ENCODE measurements at regions not wholly inside any gene's neighbourhood (a gene's known extent, or its start where the extent isn't known, plus 50 kb on each side); places are given as distances from the start of the nearest gene placed in this dataset.

DNA sequence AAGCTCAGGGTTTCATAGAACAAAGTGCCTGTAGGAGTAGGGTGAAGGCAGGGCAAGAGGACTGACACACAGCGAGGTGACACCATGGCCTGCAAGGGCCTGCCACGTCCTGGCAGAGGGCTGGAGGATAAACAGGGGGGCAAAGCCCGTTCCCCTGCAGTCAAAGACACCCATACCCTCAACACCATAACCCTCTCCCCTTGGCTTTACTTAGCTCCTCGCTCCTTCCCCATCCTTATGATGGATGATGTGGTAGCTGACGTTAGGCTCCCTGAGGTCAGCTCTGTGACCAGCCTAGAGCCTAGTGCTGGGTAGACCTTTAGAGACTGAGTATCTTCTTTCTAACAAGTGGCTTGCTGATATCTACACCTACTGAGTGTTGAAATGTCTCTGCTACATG is 683.3 kb upstream of the HS6ST1 start:
- TF ChIP-seq EP300 (IDR thresholded peaks at IDR 0.05): no peak
- no peak overlapping the region for H3K27ac ChIP-seq
- H3K4me3 ChIP-seq: no peak overlapping the region
- WGBS, 3 donors: 73 to 89% (median 82%) methylated on average over 5 of the region's 5 CpGs
- H3K4me1 ChIP-seq (ENCODE audit: insufficient read depth): no peaks in the 10 kb centered on the region
- no peaks in the 10 kb centered on the region for H3K36me3 ChIP-seq
- no peaks in the 10 kb centered on the region for H3K27me3 ChIP-seq
- no peak for DNase-seq
- H3K9me3 ChIP-seq: no peaks in the 10 kb centered on the region
- intact Hi-C loops (cut with DNase I): no loop called here

DNA sequence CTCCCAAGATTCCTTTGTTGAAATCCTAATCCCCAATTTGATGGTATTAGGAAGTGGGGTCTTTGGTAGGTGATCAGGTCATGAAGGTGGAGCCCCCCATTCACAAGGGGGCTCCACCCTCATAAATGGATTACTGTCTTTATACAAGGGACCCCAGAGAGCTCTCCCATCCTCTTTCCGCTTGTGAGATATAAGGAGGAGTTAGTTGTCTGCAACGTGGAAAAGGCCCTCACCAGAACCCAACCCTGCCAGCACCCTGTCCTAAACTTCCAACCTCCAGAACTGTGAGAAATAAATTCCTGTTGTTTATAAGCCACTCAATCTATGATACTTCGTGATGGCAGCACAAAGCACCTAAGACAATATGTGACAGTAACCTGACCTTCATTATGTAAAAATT is 684.1 kb upstream of the HS6ST1 start:
- Histone ChIP-seq H3K4me1 (ENCODE audit: insufficient read depth) (no peaks in the 10 kb centered on the region), H3K36me3 (no peaks in the 10 kb centered on the region), H3K27me3 (no peaks in the 10 kb centered on the region), H3K27ac (no peak overlapping the region), H3K4me3 (no peak overlapping the region), H3K9me3 (no peaks in the 10 kb centered on the region)
- 87 to 92% (median 89%) methylated on average over 3 of the region's 3 CpGs for WGBS, 3 donors
- intact Hi-C loops (cut with DNase I): no loop called here
- TF ChIP-seq, protein P1, sequence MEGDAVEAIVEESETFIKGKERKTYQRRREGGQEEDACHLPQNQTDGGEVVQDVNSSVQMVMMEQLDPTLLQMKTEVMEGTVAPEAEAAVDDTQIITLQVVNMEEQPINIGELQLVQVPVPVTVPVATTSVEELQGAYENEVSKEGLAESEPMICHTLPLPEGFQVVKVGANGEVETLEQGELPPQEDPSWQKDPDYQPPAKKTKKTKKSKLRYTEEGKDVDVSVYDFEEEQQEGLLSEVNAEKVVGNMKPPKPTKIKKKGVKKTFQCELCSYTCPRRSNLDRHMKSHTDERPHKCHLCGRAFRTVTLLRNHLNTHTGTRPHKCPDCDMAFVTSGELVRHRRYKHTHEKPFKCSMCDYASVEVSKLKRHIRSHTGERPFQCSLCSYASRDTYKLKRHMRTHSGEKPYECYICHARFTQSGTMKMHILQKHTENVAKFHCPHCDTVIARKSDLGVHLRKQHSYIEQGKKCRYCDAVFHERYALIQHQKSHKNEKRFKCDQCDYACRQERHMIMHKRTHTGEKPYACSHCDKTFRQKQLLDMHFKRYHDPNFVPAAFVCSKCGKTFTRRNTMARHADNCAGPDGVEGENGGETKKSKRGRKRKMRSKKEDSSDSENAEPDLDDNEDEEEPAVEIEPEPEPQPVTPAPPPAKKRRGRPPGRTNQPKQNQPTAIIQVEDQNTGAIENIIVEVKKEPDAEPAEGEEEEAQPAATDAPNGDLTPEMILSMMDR (IDR thresholded peaks at IDR 0.05): no peak
- TF ChIP-seq EP300 (IDR thresholded peaks at IDR 0.05) (no peak), POLR2A (IDR thresholded peaks at IDR 0.05) (no peak)
- no peak for DNase-seq

DNA sequence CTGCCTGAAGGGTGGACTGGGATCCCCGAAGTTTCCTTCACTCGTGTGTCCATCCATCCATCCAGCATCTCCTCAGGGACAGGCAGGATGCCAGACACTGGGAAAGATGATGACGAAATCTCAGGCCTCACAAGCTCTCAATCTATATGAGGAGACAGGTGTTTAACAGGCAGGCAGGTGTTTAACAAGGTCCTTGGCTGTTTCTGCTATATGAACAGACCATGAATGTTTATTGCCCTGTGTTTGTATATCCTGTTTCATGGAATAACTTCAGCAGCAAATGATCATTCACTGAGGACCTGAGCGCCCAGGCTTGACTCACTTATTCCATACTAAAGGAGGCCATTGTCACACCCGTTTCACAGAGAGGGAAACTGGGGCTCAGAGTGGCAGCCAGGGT is 685.8 kb upstream of the HS6ST1 start:
- H3K4me3 ChIP-seq: no peak overlapping the region
- H3K27ac ChIP-seq: no peak overlapping the region
- DNase-seq: no peak
- H3K4me1 ChIP-seq (ENCODE audit: insufficient read depth): no peaks in the 10 kb centered on the region
- no peaks in the 10 kb centered on the region for H3K9me3 ChIP-seq
- TF ChIP-seq POLR2A (IDR thresholded peaks at IDR 0.05) (no peak), EP300 (IDR thresholded peaks at IDR 0.05) (no peak)
- TF ChIP-seq, protein P1 (IDR thresholded peaks at IDR 0.05): no peak
- intact Hi-C loops (cut with DNase I): no loop called here
- no peaks in the 10 kb centered on the region for H3K36me3 ChIP-seq
- no peaks in the 10 kb centered on the region for H3K27me3 ChIP-seq
- 62 to 80% (median 66%) methylated on average over 5 of the region's 5 CpGs for WGBS, 3 donors

DNA sequence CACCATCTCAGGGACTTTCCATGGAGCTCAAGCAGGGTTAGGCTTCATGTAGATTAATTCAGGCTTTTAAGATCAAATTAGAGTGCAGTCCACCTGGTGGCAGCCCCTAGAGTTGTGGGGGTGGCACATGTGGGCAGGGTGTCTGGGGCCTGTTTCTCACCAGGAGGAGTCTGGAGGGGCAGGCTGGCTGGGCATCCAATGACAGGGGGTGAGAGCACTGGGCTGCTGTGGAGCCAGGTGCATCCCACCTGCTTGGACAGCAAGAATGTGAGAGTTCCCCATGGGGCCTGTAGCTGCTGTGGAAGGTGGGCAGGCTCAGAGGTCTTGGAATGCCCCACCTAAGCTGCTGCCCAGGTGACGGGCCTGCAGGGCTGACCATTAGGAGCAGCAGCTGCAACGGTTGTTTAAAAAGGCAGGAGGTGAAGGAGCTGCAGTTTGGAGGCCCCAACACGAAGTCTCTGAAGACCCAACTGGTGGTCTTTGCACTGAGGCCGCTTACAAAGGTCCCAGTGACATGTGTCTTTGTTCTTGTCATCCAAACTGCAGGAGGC is 686.3 kb upstream of the HS6ST1 start:
- Histone ChIP-seq H3K4me1 (ENCODE audit: insufficient read depth) (no peaks in the 10 kb centered on the region), H3K27ac (no peak overlapping the region), H3K9me3 (no peaks in the 10 kb centered on the region), H3K4me3 (no peak overlapping the region), H3K27me3 (no peaks in the 10 kb centered on the region), H3K36me3 (no peaks in the 10 kb centered on the region)
- intact Hi-C loops (cut with DNase I): no loop called here
- TF ChIP-seq EP300 (IDR thresholded peaks at IDR 0.05): no peak
- TF ChIP-seq, protein P1 (IDR thresholded peaks at IDR 0.05): no peak
- TF ChIP-seq POLR2A (IDR thresholded peaks at IDR 0.05): no peak
- 86 to 97% (median 94%) methylated on average over 4 of the region's 4 CpGs for WGBS, 3 donors
- DNase-seq: no peak

DNA sequence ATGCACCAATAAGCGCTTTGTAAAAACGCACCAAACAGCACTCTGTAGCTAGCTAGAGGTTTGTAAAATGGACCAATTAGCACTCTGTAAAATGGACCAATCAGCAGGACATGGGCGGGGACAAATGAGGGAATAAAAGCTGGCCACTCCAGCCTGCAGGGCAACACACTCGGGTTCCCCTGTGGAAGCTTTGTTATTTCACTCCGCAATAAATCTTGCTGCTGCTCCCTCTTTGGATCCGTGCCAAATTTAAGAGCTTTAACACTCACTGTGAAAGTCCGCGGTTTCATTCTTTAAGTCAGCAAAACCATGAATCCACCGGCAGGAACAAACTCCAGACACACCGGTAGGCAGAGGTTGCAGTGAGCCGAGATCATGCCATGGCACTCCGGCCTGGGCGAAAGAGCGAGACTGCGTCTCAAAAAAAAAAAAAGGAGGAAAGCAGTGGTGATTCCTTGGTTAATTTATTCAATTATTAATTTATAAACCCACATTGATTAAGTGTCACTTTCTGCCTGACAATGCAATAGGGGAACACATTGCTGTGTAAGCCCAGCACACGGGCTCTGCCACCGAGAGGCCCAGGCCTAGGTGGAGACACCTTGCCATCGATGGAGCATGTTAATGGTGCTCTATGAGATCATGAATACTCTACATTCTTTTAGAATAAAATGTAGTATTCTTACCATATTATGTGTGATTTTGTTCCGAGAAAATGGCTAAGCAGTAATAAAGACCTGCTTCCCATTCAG is 687.6 kb upstream of the HS6ST1 start:
- intact Hi-C loops (cut with DNase I): no loop called here
- WGBS, 3 donors: 55 to 62% (median 60%) methylated on average over 19 of the region's 19 CpGs
- no peaks in the 10 kb centered on the region for H3K4me1 ChIP-seq (ENCODE audit: insufficient read depth)

More for the DNA sequence above, 687.6 kb upstream of the HS6ST1 start:
- H3K4me3 ChIP-seq: no peak overlapping the region
- H3K27me3 ChIP-seq: no peaks in the 10 kb centered on the region
- no peaks in the 10 kb centered on the region for H3K9me3 ChIP-seq
- H3K27ac ChIP-seq: no peak overlapping the region
- DNase-seq: no peak
- TF ChIP-seq POLR2A (IDR thresholded peaks at IDR 0.05) (no peak), EP300 (IDR thresholded peaks at IDR 0.05) (no peak)
- TF ChIP-seq, protein P1 (IDR thresholded peaks at IDR 0.05): no peak
- H3K36me3 ChIP-seq: no peaks in the 10 kb centered on the region

Measured in ovary (tissue), 7 donors.